Ishikawa (cell line): ENCODE measurements at regions not wholly inside any gene's neighbourhood (a gene's known extent, or its start where the extent isn't known, plus 50 kb on each side); places are given as distances from the start of the nearest gene placed in this dataset.

Experiments used
- CEBPB ChIP-seq: IDR thresholded peaks from 2 replicates; pipeline ENCODE4 v1.6.1; 2012
- CREB1 ChIP-seq: IDR thresholded peaks from 2 replicates; pipeline ENCODE4 v1.6.1; 2012; ENCODE audit warnings: low read depth
- EGR1 ChIP-seq: IDR thresholded peaks from 2 replicates; pipeline ENCODE4 v1.6.1; 2012
- EP300 ChIP-seq: IDR thresholded peaks from 2 replicates; pipeline ENCODE4 v1.6.1; 2012; ENCODE audit warnings: borderline replicate concordance
- NFIC ChIP-seq: IDR thresholded peaks from 2 replicates; pipeline ENCODE4 v1.6.1; 2012
- RAD21 ChIP-seq: IDR thresholded peaks from 2 replicates; pipeline ENCODE4 v1.6.1; 2012; ENCODE audit warnings: low read depth
- TAF1 ChIP-seq: IDR thresholded peaks from 2 replicates; pipeline ENCODE4 v1.6.1; 2012; ENCODE audit warnings: low read depth, mild to moderate bottlenecking
- YY1 ChIP-seq: IDR thresholded peaks from 2 replicates; pipeline ENCODE4 v1.6.1; 2012; ENCODE audit warnings: low read depth
- TF ChIP-seq, protein P1 (sequence below): IDR thresholded peaks from 2 replicates; pipeline ENCODE4 v1.6.1; 2012; ENCODE audit warnings: low read depth, mild to moderate bottlenecking
- TF ChIP-seq, protein P2 (sequence below): IDR thresholded peaks from 2 replicates; pipeline ENCODE4 v1.6.1; 2012

DNA sequence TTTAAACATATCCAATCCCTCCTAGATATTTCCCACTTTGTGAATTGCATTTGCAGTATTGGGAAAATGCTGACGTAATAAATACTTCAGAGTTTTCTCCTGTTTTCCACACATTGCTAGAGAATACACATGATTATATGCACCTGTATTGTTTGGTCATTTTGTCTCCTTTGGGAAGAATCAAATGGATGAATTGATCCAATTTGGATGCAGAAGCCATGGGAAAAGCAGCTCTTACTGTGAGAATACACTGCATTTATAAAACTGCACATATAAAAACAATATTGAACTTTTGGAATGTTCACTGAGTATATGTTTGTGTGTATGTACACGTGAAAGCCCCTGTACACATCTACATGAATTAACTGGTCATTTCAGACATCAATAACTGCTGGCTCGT is 306.6 kb upstream of the LYPLAL1 start:
- TF ChIP-seq, protein P1, sequence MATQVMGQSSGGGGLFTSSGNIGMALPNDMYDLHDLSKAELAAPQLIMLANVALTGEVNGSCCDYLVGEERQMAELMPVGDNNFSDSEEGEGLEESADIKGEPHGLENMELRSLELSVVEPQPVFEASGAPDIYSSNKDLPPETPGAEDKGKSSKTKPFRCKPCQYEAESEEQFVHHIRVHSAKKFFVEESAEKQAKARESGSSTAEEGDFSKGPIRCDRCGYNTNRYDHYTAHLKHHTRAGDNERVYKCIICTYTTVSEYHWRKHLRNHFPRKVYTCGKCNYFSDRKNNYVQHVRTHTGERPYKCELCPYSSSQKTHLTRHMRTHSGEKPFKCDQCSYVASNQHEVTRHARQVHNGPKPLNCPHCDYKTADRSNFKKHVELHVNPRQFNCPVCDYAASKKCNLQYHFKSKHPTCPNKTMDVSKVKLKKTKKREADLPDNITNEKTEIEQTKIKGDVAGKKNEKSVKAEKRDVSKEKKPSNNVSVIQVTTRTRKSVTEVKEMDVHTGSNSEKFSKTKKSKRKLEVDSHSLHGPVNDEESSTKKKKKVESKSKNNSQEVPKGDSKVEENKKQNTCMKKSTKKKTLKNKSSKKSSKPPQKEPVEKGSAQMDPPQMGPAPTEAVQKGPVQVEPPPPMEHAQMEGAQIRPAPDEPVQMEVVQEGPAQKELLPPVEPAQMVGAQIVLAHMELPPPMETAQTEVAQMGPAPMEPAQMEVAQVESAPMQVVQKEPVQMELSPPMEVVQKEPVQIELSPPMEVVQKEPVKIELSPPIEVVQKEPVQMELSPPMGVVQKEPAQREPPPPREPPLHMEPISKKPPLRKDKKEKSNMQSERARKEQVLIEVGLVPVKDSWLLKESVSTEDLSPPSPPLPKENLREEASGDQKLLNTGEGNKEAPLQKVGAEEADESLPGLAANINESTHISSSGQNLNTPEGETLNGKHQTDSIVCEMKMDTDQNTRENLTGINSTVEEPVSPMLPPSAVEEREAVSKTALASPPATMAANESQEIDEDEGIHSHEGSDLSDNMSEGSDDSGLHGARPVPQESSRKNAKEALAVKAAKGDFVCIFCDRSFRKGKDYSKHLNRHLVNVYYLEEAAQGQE = no peak
- TF ChIP-seq EP300 (no peak), RAD21 (no peak), YY1 (no peak), EGR1 (no peak), CEBPB (no peak), NFIC (no peak), TAF1 (no peak), CREB1 (no peak)
- TF ChIP-seq, protein P2, sequence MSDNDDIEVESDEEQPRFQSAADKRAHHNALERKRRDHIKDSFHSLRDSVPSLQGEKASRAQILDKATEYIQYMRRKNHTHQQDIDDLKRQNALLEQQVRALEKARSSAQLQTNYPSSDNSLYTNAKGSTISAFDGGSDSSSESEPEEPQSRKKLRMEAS = no peak
